Glutamatergic neuron (in vitro differentiated cells): ENCODE measurements at regions not wholly inside any gene's neighbourhood (a gene's known extent, or its start where the extent isn't known, plus 50 kb on each side); places are given as distances from the start of the nearest gene placed in this dataset.

ENCODE experiments used
- DNase-seq: peaks from one replicate; pipeline ENCODE4 v3.0.0; 2022
- H3K27ac Mint-ChIP-seq: one replicate; pipeline ENCODE4 v1.8.0; 2020; ENCODE audit warnings: mild to moderate bottlenecking, mixed read lengths, inconsistent platforms; ENCODE audit not compliant: unreplicated experiment
- H3K27me3 Mint-ChIP-seq: one replicate; pipeline ENCODE4 v1.8.0; 2020; ENCODE audit warnings: mild to moderate bottlenecking, moderate library complexity, mixed read lengths, inconsistent platforms; ENCODE audit not compliant: unreplicated experiment
- H3K36me3 Mint-ChIP-seq: one replicate; pipeline ENCODE4 v1.8.0; 2020; ENCODE audit warnings: mild to moderate bottlenecking, mixed read lengths, inconsistent platforms; ENCODE audit not compliant: unreplicated experiment
- H3K4me1 Mint-ChIP-seq: one replicate; pipeline ENCODE4 v1.8.0; 2020; ENCODE audit warnings: mild to moderate bottlenecking, low read depth, mixed read lengths, inconsistent platforms; ENCODE audit not compliant: unreplicated experiment
- H3K4me3 Mint-ChIP-seq: one replicate; pipeline ENCODE4 v1.8.0; 2020; ENCODE audit warnings: mild to moderate bottlenecking, mixed read lengths, inconsistent platforms; ENCODE audit not compliant: unreplicated experiment
- H3K9me3 Mint-ChIP-seq: one replicate; pipeline ENCODE4 v1.8.0; 2020; ENCODE audit warnings: mild to moderate bottlenecking, moderate library complexity, mixed read lengths, inconsistent platforms; ENCODE audit not compliant: unreplicated experiment
- CTCF ChIP-seq: fragments of 200-600 bp; sonication (generic); IDR thresholded peaks from one replicate; pipeline ENCODE4 v1.5.0; 2021; ENCODE audit not compliant: partially characterized antibody, unreplicated experiment

GRCh38 chr6:85936916-85937315, 294.2 kb upstream of the SYNCRIP start:
- DNase-seq = no peak
- peaks cover 6% of the 10 kb centered on the region for H3K36me3 Mint-ChIP-seq
- H3K27me3 Mint-ChIP-seq = no peaks in the 10 kb centered on the region
- TF ChIP-seq CTCF = no peak
- H3K27ac Mint-ChIP-seq = no peak overlapping the region
- no peak overlapping the region for H3K4me3 Mint-ChIP-seq
- H3K4me1 Mint-ChIP-seq = no peaks in the 10 kb centered on the region
- H3K9me3 Mint-ChIP-seq = peaks cover 6% of the 10 kb centered on the region

GRCh38 chr6:85923013-85923430, 280.3 kb upstream of the SYNCRIP start:
- Mint-ChIP-seq H3K4me1 (no peaks in the 10 kb centered on the region), H3K9me3 (no peaks in the 10 kb centered on the region), H3K27ac (no peak overlapping the region), H3K27me3 (no peaks in the 10 kb centered on the region), H3K36me3 (no peaks in the 10 kb centered on the region), H3K4me3 (no peak overlapping the region)
- DNase-seq = no peak
- TF ChIP-seq CTCF = peak; percentile 63

GRCh38 chr6:85920782-85921181, 278.1 kb upstream of the SYNCRIP start:
- DNase-seq = no peak
- H3K27ac Mint-ChIP-seq = no peak overlapping the region
- no peak for TF ChIP-seq CTCF
- H3K36me3 Mint-ChIP-seq = no peaks in the 10 kb centered on the region
- H3K9me3 Mint-ChIP-seq = no peaks in the 10 kb centered on the region
- no peaks in the 10 kb centered on the region for H3K27me3 Mint-ChIP-seq
- H3K4me3 Mint-ChIP-seq = no peak overlapping the region
- no peaks in the 10 kb centered on the region for H3K4me1 Mint-ChIP-seq

- no peak overlapping the region for H3K27ac Mint-ChIP-seq
- DNase-seq = no peak
- H3K9me3 Mint-ChIP-seq = no peaks in the 10 kb centered on the region
- no peaks in the 10 kb centered on the region for H3K4me1 Mint-ChIP-seq
- H3K36me3 Mint-ChIP-seq = no peaks in the 10 kb centered on the region
- H3K27me3 Mint-ChIP-seq = peaks cover 2% of the 10 kb centered on the region
- no peak for TF ChIP-seq CTCF
- H3K4me3 Mint-ChIP-seq = no peak overlapping the region
These were observed 274.8 kb upstream of the SYNCRIP start for GRCh38 chr6:85917522-85917921.

GRCh38 chr6:85913001-85913400, 270.3 kb upstream of the SYNCRIP start:
- H3K27ac Mint-ChIP-seq = no peak overlapping the region

More at GRCh38 chr6:85913001-85913400, 270.3 kb upstream of the SYNCRIP start:
- peaks cover 5% of the 10 kb centered on the region for H3K9me3 Mint-ChIP-seq
- H3K27me3 Mint-ChIP-seq = peaks cover 2% of the 10 kb centered on the region
- H3K36me3 Mint-ChIP-seq = no peaks in the 10 kb centered on the region
- no peak overlapping the region for H3K4me3 Mint-ChIP-seq
- no peak for DNase-seq
- H3K4me1 Mint-ChIP-seq = no peaks in the 10 kb centered on the region
- TF ChIP-seq CTCF = no peak
